ENCODE measurements at regions not wholly inside any gene's neighbourhood (a gene's known extent, or its start where the extent isn't known, plus 50 kb on each side); places are given as distances from the start of the nearest gene placed in this dataset.
"Not testable (repeated sequence)": the region's sequence is repeated elsewhere in the genome, so short reads cannot be mapped to it uniquely, and the experiment has no call there.

DNA sequence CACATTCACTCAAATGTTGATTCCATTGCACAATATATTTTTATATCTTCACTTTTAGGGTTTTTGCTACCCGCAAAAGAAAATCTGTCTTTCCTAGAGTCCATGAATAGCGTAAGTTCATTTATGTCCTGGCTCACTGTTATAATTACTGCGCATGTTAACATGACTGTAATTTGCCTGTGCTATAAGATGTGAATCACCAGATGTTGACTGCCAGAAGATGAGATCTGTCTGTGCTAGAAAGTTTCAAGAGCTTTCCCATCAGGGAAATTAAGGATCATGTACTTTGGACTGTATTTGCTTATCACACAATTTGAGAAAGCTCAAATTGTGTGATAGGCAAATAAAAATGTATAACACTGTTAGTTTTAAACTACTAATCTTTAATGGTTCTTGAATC lies 322.5 kb downstream of the CHL1 start:
- FAIRE-seq = no peak
- no peak for DNase-seq (ENCODE audit: low spot score)

DNA sequence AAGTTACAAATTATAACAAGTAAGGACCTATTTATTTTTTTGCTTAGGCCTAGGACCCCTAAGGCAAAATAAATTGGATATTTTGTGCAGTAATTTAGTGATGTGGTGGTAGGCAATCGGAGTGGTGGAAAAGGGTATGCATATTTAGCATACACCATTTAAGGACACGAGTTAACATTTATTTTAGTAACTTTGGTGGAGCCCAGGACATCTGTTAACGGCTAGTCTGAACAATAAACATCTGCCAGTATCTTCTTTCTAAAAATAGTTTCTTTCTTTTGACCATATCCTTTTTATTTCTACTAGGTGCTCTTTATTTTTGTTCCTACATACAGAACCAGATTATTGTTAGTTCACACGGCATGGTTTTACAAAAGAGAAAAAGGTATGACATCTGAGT lies 326.3 kb downstream of the CHL1 start:
- FAIRE-seq = no peak
- DNase-seq (ENCODE audit: low spot score) = no peak

DNA sequence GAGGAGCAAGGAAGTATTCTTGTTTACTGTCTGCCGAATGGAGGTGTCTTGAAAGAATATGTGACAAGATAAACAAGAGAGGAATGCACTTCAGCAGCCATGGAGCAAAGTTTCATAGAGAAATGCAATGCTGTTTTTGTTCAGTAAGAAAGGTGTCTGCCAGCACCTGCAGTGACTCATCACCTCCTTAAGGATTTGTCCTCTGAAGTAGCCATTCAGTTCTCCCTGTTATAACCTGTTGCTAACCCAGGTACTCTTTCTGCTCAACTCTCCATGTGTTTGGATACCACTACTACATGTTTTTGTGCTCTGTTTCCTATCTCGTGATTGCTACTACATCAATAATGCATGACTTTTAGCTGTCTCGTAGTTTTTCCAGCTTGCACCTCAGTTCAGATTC lies 328.9 kb downstream of the CHL1 start:
- no peak for FAIRE-seq
- DNase-seq (ENCODE audit: low spot score) = no peak

DNA sequence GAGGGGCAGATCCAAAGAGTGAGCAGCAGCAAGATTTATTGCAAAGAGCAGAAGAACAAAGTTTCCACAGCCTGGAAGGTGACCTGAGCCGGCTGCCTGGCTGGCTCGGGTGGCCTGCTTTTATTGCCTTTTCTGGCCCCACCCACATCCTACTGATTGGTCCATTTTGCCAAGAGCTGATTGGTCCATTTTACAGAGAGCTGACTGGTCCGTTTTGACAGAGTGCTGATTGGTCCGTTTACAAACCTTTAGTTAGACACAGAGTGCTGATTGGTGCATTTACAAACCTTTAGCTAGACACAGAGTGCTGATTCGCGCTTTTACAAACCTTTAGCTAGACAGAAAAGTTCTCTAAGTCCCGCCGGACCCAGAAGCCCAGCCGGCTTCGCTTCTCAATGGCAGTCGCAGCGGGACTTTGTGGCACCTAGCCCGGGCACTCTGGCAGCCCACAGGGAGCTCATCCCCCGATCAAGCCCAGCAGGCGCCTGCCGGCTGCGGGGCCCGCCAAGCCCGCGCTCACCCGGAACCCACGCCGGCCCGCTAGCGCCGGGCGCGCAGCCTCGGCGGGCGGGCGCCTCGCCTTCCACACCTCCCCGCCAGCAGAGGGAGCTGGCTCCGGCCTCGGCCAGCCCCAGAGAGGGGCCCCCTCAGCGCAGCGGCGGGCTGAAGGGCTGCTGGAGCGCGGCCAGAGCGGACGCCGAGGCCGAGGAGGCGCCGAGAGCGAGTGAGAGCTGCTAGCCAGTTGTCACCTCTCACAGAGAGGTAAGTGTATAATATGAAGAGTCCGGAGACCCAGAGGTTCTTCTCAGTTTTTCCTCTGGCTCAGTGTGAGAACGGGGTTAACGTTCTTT lies 339.2 kb downstream of the CHL1 start:
- DNase-seq (ENCODE audit: low spot score) (no peak), FAIRE-seq (no peak)

DNA sequence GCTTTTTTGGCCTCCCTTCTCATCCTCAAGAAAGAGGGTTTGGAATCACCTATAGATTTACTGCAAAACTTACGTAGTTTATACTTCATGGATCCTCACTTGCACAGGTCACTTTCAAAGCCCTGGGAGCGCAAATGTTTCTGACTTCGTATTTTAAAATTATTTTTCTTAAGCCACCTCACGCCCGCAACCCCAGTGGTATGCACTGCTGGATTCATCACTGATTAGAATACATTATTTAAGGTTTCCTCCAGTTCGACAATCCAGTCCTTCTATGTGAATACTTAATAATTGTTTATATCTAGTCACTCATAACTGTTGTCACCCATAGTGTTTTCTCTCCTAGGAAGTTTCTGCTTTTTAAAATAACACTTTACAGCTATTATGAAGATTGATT lies 339.9 kb downstream of the CHL1 start:
- DNase-seq (ENCODE audit: low spot score) (no peak), FAIRE-seq (no peak)

DNA sequence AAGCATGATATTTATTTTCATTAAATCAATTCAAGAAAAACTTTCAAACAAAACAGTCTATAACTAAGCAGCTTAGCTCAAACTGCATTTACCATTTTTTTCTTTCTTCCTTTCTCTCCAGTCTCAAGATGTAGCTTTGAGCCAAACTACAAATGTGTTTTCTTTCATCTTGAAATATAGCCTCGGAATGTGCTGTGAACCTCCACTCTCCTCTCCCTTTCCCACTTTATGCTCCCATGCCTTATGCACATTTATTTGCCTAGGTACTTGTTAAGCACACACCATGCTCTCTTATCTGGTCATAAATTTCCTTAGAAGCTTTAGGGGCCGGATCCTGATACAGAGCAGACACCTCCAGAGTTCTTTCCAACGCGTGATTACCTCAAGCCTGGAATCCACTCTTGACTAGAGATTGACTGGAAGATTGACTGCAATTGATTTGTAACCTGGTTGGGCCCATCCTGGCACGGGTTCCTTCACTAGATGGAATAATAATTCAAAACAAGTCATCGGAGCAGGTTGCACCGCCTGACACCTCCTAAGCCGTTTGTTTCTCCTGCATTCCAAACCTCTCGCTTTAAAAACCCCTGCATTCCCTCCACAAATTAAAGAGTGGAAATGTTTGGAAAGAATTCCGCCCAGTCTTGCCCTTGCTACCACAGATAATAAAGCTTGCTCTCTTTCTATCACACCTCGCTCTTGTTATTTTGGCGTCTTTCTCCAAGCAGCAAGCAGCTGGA lies 344.7 kb downstream of the CHL1 start:
- FAIRE-seq = no peak
- DNase-seq (ENCODE audit: low spot score) = no peak

DNA sequence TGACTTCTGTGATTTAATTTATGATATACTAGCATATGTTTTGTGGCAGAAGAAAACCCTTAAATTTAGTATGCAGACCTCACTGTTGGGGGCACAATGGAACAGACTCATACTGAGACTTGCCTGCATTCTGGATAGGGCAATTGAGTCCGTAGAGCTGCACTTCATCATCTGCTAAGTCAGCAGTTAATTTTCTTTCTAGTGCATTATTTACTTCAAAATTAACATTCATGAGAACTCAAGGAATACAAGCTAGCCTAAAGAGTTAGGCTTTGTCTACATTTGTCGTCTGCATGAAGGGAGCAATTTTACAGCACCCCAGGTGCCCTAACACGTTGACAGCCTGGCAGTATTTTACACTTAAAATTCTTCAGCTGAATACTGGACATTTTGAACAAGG lies 345.5 kb downstream of the CHL1 start:
- no peak for FAIRE-seq
- DNase-seq (ENCODE audit: low spot score) = no peak

DNA sequence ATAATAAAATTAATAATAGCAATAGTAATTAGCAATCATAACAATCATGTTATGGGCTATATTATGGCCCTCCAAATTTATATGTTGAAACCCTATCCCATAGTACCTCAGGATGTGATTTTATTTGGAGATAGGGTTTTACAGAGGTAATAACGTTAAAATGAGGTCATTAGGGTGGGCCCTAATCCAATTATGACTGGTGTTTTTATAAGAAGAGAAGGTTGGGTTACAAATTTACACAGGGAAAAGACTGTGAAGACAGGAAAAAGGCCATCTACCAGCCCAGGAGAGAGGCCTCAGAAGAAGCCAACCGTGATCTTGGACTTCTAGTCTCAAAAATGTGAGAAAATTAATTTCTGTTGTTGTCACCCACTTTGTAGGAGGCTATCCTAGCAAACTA lies 353.1 kb downstream of the CHL1 start:
- FAIRE-seq = no peak
- DNase-seq (ENCODE audit: low spot score) = no peak

DNA sequence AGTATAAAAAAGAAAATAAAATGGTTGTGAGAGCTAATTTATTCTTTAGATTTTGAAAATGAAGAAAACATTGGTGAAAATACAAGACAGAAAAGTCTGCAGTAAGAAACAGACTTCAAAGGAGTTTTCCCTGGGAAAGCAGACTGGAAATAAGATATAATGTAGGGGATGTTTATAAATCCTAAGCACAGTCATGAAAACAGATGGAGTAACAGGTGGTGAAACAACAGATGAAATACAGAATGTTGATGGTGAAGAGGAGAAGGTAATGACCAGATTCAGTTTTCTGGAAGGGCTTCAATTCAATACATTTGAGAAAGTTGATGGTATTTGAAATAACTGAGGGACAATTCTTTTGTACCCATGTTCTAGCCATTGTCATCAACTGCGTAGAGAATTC lies 353.9 kb downstream of the CHL1 start:
- FAIRE-seq (no peak), DNase-seq (ENCODE audit: low spot score) (no peak)

DNA sequence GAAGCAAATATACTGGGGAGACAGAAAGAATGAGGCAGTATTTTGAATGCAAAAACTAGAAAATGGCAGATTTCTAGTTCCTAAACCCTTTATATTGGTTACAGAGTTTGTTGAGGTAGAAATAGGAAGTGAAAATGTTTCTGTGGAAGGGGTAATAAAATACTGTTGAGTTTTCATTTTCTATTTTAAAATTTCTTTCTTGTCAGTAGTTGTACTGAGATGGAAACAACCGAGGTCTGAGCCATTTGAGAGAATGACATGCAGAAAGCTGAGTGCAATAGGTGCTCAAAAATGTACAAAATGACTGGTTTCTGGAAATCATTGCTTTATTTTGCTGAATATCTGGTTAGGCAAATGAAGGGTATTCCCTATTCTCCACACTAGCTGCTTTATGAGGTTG lies 361.4 kb downstream of the CHL1 start:
- no peak for FAIRE-seq

DNA sequence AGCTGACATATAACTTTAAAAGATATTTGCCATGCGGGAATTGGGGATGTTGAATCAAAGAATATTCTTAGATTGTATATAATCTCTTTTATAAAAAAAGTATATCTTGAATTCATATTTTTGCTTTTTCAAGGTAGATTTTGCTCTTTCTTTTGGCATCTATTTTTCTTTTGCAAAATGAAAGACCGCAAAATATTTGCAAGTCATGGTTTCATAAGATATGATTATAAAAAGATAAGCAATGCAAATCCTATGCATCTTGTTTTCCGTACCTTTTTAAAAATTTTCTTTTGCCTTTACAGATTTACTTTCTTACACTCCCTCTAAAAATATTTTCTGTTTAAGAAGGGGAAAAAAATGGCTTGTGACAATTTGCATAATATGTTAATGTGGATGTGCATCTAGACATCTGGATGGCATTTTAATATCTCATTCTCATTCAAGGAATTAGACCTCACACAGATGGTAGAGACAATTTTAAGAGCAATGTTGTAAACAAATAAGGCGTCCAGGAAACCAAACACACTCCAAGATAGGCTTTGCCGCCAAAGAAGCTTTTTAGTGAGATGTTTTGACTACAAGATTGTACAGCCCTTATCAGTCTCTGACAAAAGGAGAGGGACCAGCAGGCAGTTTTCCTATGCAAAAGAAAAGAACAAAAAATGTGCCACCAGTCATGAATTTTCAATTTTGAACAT lies 371.1 kb downstream of the CHL1 start:
- FAIRE-seq = no peak
- no peak for DNase-seq (ENCODE audit: low spot score)

More for the DNA sequence above, 361.4 kb downstream of the CHL1 start:
- no peak for DNase-seq (ENCODE audit: low spot score)

DNA sequence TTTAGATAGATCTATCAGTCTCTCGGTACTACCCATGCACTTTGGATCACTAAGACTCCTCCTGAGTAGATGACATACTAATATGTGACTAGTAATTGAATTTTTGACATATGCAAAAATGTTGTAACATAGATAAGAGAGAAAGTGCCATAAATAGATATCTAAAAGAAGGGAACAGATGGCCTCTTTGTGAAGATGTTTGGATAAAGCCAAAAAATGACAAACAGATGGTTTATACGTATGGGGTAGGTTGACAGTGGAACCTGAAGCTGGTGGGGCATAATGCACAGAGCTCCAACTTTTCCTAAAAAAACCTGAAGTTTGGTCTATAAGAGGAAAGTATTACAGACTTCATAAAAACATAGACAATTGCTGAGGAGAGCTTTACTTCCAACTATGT lies 383.0 kb downstream of the CHL1 start:
- DNase-seq (ENCODE audit: low spot score); FAIRE-seq: not testable (repeated sequence)

DNA sequence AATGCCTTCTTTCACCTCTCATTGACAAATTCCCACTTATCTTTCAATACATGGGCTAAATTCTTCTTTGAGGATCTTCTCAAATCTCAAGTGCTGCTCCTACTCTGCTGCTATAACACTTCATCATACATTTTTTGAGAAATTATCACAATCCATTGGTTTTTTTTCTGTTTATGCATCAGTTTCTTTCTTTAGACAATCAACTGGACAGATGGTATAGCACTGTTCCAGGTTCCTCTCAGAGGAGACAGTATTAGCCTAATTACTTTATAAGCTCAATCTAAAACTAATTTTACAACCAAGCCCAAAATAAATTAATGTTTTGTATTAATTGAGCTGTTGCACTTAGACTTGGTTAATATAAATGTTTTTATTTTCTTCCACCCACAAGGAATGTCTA lies 392.5 kb downstream of the CHL1 start:
- not testable (repeated sequence) for DNase-seq (ENCODE audit: low spot score); FAIRE-seq

DNA sequence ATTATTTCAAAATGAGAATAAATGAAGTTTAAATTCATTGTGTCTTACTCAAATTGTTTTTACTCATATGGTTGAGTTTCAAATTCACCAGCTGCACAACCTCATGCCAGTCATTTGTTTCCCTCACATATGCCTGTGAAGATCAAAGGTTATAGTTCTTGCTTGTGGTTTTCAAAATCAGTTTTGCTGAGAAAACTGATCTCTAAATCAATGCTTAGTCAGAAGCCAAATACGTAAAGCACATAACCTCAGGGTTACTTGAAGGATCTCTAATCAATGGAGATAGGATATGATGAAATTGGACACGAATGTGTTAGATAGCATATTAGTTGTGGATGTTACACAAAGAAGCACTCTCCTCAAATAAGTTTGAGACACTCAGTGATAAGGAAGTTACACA lies 400.7 kb downstream of the CHL1 start:
- not testable (repeated sequence) for DNase-seq (ENCODE audit: low spot score)
- peak; percentile 63 for FAIRE-seq

DNA sequence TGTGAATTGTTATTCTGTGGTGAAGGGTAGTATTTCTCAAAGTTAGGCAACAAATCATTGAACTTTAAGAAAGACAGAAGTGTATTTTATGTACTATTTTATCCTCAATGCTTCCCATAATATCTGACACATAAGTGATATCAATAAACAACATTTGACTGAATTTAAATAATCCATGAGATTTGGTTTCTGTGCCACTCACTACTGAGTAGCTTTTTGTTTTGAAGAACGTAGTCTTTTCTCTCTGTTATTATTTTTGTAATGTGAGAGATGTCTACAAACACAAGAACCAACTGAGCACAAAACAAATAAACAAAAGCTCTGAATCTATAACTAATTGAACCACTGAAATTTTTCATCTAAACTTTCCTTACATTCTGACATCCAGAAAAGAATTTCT lies 401.2 kb downstream of the CHL1 start:
- FAIRE-seq; DNase-seq (ENCODE audit: low spot score): not testable (repeated sequence)

DNA sequence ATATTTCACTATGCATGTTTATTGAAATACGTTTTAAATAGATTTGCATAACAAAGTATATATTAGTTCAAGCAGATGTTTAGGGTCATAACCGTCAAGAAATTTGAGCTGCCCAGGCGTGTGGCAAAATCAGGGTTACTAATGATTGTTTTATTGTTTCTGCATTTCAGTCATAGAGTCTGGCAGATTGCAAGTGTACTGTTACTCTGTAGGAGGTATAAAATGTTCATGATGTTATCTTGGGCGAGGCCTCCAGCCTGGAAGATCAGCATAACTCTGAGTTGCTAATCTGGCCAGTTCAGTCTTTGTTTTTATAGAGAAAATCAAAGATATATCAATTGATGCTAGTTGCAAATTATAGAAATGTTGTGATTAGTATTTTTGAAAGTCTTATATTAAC lies 410.9 kb downstream of the CHL1 start:
- DNase-seq (ENCODE audit: low spot score); FAIRE-seq: not testable (repeated sequence)

DNA sequence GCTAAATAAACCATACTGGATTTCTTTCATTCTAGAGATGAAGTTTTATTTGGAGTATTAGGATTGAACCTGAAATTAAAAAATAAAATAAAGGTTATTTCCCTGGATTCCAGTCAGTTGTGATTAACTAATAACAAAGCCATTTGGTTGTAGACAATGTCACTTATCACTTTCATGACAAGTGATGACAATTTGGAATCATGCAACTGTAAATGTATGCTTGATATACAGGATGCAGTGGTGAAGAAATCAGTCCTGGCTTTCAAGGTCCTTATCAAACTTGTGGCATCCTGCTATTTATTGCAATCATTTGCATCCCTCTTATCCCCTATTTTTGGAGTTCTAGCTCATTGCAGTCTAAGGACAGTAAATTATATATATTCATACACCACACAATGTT lies 425.2 kb downstream of the CHL1 start:
- no peak for DNase-seq (ENCODE audit: low spot score)
- FAIRE-seq = no peak

DNA sequence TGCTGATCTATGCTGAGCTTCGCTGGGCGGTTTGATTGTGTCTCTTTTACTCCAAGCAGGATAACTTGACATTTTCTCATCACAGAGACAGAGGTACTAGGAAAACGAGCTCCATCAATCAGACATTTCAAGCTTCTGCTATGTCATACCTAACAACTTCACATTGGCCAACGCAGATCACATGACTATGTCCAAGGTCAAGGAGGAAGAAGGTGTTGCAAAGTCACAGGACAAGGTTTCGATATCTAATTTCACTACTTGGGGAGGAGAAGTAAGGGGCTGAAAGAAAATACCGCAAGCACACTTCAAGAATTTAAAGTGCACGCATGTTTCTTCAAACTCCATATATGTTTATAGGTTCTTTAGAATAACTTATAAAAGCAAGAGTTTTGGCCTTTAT lies 425.8 kb downstream of the CHL1 start:
- DNase-seq (ENCODE audit: low spot score) = no peak
- no peak for FAIRE-seq

DNA sequence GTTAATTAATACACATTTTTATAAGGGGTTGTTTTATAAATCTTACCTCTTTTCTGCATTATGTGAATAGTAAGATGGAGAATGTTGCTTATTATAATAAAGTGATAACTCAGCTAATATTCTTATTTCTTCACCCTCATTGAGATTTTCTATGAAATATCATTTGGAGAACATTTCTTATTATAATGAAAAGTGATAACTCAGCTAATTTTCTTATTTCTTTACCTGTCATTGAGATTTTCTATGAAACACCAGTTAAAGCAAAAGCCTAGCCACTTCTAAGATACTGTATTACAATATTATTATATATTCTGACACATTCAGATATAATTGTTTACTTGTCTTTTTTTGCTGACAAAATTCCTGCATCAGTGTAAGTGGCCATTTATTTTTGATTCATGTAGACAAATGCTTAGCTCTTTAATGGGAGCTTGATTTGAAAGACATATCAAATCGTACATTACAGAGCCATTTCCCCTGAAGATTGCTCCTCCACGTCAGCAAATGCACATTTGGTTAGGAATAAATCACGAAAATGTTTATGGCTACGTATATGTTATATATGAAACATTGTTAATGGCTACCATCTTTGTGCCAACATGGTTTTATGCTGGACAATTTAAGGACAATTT lies 427.5 kb downstream of the CHL1 start:
- DNase-seq (ENCODE audit: low spot score) (no peak), FAIRE-seq (no peak)

DNA sequence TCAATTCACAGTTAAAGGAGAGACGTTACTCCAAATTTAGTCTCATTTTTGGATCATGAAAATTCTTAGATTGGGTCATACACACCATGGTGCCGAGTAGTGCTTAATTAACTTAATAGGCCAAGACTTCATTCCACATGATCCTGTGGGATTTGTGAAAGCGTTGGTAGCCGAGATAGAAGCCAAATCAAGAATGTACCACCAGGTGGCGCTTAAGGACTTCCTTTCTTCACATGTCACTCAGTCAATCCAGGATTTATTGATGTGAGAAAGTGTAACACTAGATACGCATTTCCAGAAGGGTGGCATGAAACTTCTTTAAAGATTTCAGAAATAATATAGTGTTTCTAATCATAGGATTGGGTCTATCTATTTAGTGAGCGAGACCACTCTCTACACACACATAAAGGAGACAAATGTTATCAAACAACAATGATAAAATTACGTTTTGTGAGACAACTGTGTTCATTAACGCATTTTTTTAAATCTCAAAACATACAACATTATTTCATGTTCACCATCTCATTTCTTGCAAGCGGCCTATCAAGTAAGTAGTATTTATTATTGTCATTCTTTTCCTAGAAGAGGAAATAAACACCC lies 436.1 kb downstream of the CHL1 start:
- no peak for FAIRE-seq
- DNase-seq (ENCODE audit: low spot score) = peak; percentile 40

DNA sequence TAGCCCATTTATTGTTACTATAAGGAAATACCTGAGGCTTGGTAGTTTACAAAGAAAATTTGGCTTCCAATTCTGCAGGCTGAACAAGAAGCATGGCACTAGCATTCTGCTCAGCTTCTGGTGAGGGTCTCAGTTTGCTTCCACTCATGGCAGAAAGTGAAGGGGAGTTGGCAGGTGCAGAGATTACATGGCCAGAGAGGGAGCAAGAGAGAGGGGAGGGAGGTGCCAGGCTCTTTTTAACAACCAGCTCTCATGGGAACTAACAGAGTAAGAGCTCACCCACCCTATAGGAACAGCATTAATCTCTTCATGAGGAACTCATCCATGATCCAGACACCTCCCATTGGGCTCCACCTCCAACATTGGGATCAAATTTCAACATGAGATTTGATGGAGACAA lies 437.9 kb downstream of the CHL1 start:
- DNase-seq (ENCODE audit: low spot score) (no peak), FAIRE-seq (no peak)
